Mucosa of descending colon (tissue), 3 donors: ENCODE measurements at regions not wholly inside any gene's neighbourhood (a gene's known extent, or its start where the extent isn't known, plus 50 kb on each side); places are given as distances from the start of the nearest gene placed in this dataset.
"Not testable (repeated sequence)": the region's sequence is repeated elsewhere in the genome, so short reads cannot be mapped to it uniquely, and the experiment has no call there.

Experiments
- ATAC-seq: fragments of 200-7000 bp; cut with Tn5 transposase; one replicate; pipeline ENCODE4 v1.9.1; 2020; ENCODE audit warnings: mild to moderate bottlenecking, moderate library complexity
- DNase-seq, 3 donors: peaks; one replicate each; pipeline ENCODE4 v3.0.0-alpha.2; 2020
- H3K36me3 ChIP-seq: fragments of 200-600 bp; one replicate; pipeline ENCODE4 v1.8.0; 2021; ENCODE audit warnings: low read depth, mild to moderate bottlenecking
- H3K4me1 ChIP-seq: fragments of 200-600 bp; one replicate; pipeline ENCODE4 v1.8.0; 2021; ENCODE audit warnings: low read depth, mild to moderate bottlenecking
- H3K4me3 ChIP-seq: fragments of 200-600 bp; one replicate; pipeline ENCODE4 v1.8.0; 2021; ENCODE audit warnings: mild to moderate bottlenecking
- H3K9me3 ChIP-seq: fragments of 200-600 bp; one replicate; pipeline ENCODE4 v1.8.0; 2021; ENCODE audit warnings: mild to moderate bottlenecking
- intact Hi-C, 2 donors: fragments of 100-400 bp; cut with DNase I in 1 of 2; cut with micrococcal nuclease in 1 of 2; formaldehyde crosslinking; loops; one replicate each; pipeline versions ENCODE4 v1.11.0 to v1.11.1; 2022; cut with DNase I, micrococcal nuclease
- TF ChIP-seq, protein P1 (sequence below): fragments of 200-600 bp; IDR thresholded peaks from one replicate; pipeline ENCODE4 v1.8.0; 2022; ENCODE audit warnings: antibody characterized with exemption, mild to moderate bottlenecking
- donor health status: DM: no; HTN: no; CAD: no; lungs with moderate emphysema.
- donor health status: DM: no; HTN: no; CAD: no.
- donor health status: DM: no; HTN: yes; CAD: no.

DNA sequence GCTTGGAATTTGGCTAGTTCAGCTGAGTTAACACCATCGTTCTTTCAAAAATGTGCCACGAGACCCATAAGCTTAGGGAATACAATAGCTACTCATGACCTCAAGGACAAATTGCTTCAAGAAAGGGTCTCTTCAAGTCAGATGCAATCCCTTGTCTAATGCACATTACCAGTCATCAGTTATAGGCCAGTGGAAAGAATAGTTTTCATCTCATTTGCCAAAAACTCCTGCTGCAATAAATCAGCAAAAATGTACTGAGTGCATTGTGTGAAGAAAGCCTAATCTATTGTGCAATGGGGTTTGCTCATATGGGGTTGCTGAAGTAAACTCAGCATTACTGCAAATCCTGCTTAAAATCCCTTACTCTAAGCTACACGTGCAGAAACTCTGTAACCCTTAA is 208.3 kb upstream of the NBEA start:
- Histone ChIP-seq H3K9me3 (no peaks in the 10 kb centered on the region), H3K36me3 (no peaks in the 10 kb centered on the region), H3K4me3 (no peak overlapping the region), H3K4me1 (no peaks in the 10 kb centered on the region)
- DNase-seq (no peak), ATAC-seq (no peak)
- TF ChIP-seq, protein P1, sequence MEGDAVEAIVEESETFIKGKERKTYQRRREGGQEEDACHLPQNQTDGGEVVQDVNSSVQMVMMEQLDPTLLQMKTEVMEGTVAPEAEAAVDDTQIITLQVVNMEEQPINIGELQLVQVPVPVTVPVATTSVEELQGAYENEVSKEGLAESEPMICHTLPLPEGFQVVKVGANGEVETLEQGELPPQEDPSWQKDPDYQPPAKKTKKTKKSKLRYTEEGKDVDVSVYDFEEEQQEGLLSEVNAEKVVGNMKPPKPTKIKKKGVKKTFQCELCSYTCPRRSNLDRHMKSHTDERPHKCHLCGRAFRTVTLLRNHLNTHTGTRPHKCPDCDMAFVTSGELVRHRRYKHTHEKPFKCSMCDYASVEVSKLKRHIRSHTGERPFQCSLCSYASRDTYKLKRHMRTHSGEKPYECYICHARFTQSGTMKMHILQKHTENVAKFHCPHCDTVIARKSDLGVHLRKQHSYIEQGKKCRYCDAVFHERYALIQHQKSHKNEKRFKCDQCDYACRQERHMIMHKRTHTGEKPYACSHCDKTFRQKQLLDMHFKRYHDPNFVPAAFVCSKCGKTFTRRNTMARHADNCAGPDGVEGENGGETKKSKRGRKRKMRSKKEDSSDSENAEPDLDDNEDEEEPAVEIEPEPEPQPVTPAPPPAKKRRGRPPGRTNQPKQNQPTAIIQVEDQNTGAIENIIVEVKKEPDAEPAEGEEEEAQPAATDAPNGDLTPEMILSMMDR = no peak
- intact Hi-C loops = no loop called here

DNA sequence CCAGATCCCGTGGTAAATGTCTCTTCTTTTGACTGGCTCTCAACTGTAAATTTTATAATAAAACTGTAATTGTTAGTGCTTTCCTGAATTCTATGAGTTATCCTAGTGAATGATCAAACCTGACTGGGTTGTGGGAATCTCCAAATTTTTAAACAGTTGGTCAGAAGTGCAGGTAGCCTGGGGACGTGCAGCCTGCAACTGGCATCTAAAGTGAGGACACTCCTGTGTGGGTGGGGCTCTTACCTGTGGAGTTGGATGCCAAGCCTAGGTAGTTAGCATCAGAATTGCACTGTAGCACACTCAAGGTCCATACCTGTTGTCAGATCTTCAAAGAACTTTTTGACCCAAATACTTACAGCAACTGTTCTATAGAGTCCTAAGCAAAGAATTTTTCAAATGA is 207.1 kb upstream of the NBEA start:
- intact Hi-C loops = no loop called here
- Histone ChIP-seq H3K4me1 (no peaks in the 10 kb centered on the region), H3K36me3 (no peaks in the 10 kb centered on the region), H3K9me3 (no peaks in the 10 kb centered on the region), H3K4me3 (no peak overlapping the region)
- DNase-seq (no peak), ATAC-seq (no peak)
- TF ChIP-seq, protein P1 = no peak

DNA sequence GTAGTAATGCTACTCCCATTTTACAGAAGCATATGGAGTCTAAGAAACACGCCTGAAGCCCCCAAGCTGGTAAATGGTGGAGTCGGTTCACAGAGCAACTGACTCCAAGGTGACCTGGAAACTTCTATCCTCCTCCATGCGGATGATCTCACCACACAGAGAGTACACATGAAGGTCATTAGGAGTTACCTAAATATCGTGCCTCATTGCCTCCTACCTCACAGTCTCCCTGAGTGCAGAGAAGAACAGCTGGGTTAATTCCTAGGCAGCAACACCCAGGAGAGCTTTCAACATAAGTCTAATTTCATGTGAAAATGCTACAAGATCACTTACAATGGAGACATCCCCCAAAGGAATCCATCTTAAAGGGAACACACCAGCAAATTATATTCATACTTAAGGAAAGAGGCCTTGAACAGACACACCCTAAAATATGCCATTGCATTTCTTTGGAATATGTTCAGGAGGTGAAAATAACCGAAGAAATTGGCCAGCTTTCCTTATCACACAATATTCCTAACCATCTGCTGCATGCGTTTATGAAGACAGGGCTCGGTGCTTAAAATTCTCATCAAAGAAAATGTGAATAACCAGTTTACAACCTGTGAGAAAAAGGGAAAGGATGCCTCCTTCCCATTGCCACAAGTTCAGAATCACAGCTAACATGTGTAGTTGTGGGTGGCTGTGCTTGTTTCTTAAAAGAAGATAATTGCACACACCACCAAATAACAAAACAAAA is 203.6 kb upstream of the NBEA start:
- ATAC-seq = no peak
- Histone ChIP-seq H3K36me3 (no peaks in the 10 kb centered on the region), H3K4me3 (no peak overlapping the region), H3K4me1 (no peaks in the 10 kb centered on the region), H3K9me3 (no peaks in the 10 kb centered on the region)
- TF ChIP-seq, protein P1 = no peak
- intact Hi-C loops = no loop called here
- DNase-seq = no peak

DNA sequence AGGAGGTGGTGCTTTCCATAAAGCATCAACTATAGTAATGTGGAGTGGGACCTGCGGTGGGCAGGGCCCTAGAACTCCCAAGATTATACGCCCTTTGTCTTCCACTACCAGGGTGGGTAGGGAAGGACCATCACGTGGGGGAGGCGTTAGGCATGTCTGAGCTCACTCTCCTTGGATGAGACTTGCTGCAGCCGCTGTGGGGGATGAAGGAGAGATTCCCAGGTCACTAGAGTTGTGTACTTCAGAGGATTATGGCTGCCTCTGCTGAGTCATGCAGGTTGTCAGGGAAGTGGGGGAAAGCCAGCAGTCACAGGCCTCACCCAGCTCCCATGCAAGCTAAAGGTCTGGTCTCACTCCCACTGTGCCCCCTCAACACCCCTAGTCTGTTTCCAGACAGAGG is 195.0 kb upstream of the NBEA start:
- H3K4me1 ChIP-seq = peaks cover 23% of the 10 kb centered on the region
- H3K9me3 ChIP-seq, H3K36me3 ChIP-seq, DNase-seq, intact Hi-C loops, ATAC-seq, H3K4me3 ChIP-seq: not testable (repeated sequence)

DNA sequence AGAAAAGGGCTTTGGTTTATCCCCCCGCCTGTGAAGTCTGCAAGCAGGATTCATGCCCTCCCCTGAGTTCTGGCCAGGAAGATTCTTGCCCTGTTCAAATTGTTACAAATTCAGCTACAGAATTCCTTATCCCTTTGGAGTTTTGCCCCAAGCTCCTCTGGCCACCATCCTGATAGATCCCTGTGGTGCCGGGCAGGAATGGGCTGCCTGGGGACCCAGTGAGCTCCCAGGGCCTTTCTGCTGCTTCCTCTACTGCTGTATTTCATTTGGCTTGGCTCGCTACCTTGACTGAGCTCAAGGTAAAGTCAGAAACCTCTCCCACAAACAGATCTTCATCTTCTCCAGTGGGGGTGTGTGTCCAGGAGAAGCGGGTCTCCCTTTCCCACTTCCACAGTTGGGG is 194.6 kb upstream of the NBEA start:
- peaks cover 23% of the 10 kb centered on the region for H3K4me1 ChIP-seq
- TF ChIP-seq, protein P1 = no peak
- no peaks in the 10 kb centered on the region for H3K36me3 ChIP-seq
- ATAC-seq (no peak), DNase-seq (no peak)
- intact Hi-C loops = no loop called here
- no peak overlapping the region for H3K4me3 ChIP-seq
- no peaks in the 10 kb centered on the region for H3K9me3 ChIP-seq

DNA sequence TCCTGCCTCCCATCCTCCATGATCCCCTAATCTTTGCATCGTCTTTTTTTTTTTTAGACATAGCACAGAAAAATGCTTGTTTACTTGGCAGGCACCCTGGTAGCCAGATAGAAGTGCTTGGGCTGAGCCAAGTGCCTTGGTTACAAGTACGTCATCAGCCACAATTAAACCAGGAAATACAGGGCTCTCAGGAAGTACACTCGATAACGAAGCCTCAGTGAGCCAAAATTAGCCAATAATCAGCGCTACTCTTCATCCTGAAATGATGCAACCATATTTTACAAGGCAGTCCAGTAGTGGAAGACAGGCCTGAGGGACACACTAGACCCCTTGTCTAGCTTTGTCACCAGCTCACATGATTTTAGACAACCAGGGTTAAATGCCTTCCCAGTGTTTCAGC is 194.0 kb upstream of the NBEA start:
- ATAC-seq (peak; percentile 88), DNase-seq (peak in 1 of 3 donors; percentile 37)
- TF ChIP-seq, protein P1 = no peak
- Histone ChIP-seq H3K4me3 (no peak overlapping the region), H3K36me3 (no peaks in the 10 kb centered on the region), H3K9me3 (no peaks in the 10 kb centered on the region), H3K4me1 (peaks cover 23% of the 10 kb centered on the region)
- intact Hi-C loops = no loop called here
